GM21447 (cell line): ENCODE measurements at regions not wholly inside any gene's neighbourhood (a gene's known extent, or its start where the extent isn't known, plus 50 kb on each side); places are given as distances from the start of the nearest gene placed in this dataset.

ENCODE experiments used
- ATAC-seq: cut with Tn5 transposase; IDR thresholded peaks from one replicate; pipeline ENCODE4 v1.9.1; 2021; ENCODE audit not compliant: unreplicated experiment

- no peak for ATAC-seq
Observed at GRCh38 chr5:145510769-145511168, 324.4 kb downstream of the PRELID2 start.

- no peak for ATAC-seq
Observed at GRCh38 chr5:145510324-145510723, 324.8 kb downstream of the PRELID2 start.

GRCh38 chr5:145509336-145510136 lies 325.6 kb downstream of the PRELID2 start:
- ATAC-seq, result no peak

GRCh38 chr5:145506185-145506850 lies 328.8 kb downstream of the PRELID2 start:
- ATAC-seq, result no peak

- no peak for ATAC-seq
Observed at GRCh38 chr5:145502906-145503305, 332.2 kb downstream of the PRELID2 start.

- no peak for ATAC-seq
Observed at GRCh38 chr5:145500710-145501109, 334.4 kb downstream of the PRELID2 start.

GRCh38 chr5:145499483-145499882 lies 335.7 kb downstream of the PRELID2 start:
- ATAC-seq, result no peak

- ATAC-seq, result no peak
Observed at GRCh38 chr5:145497052-145497451, 338.1 kb downstream of the PRELID2 start.

- no peak for ATAC-seq
Observed at GRCh38 chr5:145495741-145496140, 339.4 kb downstream of the PRELID2 start.

- no peak for ATAC-seq
Observed at GRCh38 chr5:145495196-145495595, 339.9 kb downstream of the PRELID2 start.

GRCh38 chr5:145493435-145493834 lies 341.7 kb downstream of the PRELID2 start:
- ATAC-seq, result no peak

- no peak for ATAC-seq
Observed at GRCh38 chr5:145489516-145489915, 345.6 kb downstream of the PRELID2 start.

- no peak for ATAC-seq
Observed at GRCh38 chr5:145484158-145484557, 351.0 kb downstream of the PRELID2 start.

- no peak for ATAC-seq
Observed at GRCh38 chr5:145483212-145483611, 351.9 kb downstream of the PRELID2 start.

GRCh38 chr5:145479857-145480256 lies 355.3 kb downstream of the PRELID2 start:
- ATAC-seq, result no peak

- ATAC-seq, result no peak
Observed at GRCh38 chr5:145479271-145479670, 355.9 kb downstream of the PRELID2 start.

- ATAC-seq, result no peak
Observed at GRCh38 chr5:145478651-145479050, 356.5 kb downstream of the PRELID2 start.

GRCh38 chr5:145473042-145473642 lies 362.0 kb downstream of the PRELID2 start:
- no peak for ATAC-seq

- ATAC-seq, result no peak
Observed at GRCh38 chr5:145471831-145472612, 363.1 kb downstream of the PRELID2 start.

- no peak for ATAC-seq
Observed at GRCh38 chr5:145471026-145471425, 364.1 kb downstream of the PRELID2 start.

GRCh38 chr5:145470396-145470979 lies 364.7 kb downstream of the PRELID2 start:
- no peak for ATAC-seq
